SK-N-DZ (cell line): ENCODE measurements at regions not wholly inside any gene's neighbourhood (a gene's known extent, or its start where the extent isn't known, plus 50 kb on each side); places are given as distances from the start of the nearest gene placed in this dataset.
A peak's percentile ranks its signal among the peaks of the same experiment; 100 is the strongest.

Experiments used
- DNase-seq: peaks from one replicate; pipeline ENCODE4 v3.0.0-alpha.2; 2015; ENCODE audit warnings: low spot score

DNA sequence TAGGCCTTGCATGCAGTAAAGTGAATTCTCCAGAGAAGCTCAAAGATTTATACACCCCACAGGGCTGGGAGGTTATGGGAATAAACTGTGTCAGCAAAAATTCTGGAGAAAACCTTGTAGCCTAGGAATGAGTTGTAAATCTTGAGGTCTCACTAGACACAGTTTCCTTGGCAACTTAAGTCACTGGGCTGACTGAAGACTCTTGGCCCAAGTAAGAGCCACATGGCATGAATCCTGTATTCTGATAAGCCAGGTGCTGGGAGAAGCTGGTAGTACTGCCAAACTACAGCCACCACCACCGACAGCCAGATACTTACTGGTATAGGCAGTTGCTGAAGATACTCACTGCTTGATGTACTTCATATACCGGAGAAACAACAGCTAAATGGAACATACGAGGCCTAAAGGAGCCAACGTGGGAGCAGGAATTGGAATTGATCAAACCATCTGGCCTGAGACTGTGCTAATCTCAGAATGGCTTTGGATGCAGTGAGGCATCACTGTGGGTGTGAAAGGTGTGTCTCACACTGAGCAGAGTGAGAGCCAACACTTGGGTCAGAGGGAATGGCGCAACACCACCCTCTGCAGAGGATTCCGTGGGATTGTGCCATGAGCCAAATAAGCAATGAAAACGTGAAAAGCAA is 102.8 kb upstream of the TMCC3 start:
- DNase-seq = no peak

DNA sequence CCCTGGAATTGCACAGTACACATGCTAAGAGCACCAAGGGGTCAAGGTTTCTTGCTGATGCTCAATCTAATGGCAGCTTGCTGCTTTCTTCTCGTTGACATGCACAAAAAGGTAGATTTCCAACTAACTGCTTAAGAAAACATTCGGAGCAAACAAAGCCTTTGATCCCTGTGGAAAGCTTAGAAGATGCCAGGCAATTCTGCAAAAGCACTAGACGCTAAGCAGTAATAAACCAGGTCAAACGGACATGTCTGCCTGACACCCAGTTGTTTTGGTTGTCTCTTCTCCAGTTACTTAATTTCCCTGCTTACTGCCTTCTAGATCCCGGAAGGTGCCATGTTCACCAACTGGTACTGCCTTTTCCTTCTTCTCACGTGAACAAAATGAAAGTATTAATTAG is 100.5 kb upstream of the TMCC3 start:
- DNase-seq = no peak

DNA sequence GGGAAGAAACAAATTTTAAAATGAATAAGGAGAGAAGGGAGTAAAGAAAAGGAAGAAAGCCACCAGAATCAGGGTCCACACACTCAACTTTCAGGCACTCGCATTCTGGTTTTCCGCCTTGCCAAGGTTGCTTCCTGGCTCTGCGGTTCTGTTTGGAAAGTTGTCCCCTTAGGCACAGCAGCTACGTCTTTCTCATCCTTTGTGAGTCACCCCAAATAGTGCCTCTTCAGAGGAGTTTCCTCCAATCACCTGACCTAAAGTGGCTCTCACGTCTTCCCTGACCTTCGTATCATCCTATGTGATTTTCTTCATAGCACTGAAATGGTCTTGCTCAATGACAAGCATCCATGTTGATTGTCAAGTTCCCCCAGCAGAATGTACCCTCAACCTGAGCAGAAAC is 99.5 kb upstream of the TMCC3 start:
- DNase-seq = no peak

DNA sequence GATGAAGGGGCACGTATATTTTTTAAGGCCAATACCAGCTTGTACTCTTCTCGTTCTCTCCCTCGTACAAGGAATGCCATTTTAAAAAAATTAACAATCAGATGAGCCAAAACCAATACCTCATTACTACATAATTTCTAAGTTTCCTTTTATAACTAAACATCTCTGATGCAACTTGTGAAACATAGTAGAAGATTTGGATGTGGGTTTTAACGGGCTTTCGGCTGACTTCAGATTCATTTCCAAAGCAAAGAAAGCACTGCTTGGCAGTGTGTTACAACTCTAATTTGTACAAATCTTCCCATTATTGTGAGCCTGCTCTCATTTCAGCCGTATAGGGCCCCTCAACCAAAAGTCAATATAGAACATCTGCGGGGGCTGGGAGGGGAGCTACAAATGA is 99.1 kb upstream of the TMCC3 start:
- DNase-seq = no peak

DNA sequence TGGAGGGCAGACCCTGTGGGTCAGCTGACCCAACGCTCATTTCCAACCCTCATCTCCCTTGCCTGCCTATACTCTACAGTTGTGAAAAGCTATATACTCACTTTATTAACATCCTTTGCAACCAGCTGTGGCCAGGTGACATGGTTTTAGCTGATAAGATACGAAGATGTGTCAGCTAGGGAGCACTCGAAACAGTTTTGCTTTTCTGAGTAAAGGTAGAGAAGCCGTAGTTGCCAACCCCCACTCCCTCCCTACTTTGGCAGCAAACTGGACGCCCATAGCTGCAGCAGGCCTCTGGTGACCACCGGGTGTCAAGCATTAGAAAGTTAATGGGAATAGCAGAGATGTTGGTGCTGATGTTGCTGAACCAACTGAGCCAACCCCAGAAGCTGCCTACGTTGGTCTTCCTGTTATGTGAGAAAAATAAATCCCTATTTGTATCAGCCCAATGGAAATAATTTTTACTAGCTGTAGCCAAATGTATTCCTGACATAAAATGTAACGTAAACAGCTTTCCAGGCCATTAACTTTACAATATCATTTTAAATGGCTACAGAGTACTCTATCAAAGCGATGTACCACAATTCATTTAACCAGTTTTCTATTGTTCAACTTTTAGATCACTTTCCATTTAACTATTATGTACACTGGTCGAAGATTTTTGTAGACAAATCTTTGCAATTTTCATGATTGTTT is 98.5 kb upstream of the TMCC3 start:
- no peak for DNase-seq

DNA sequence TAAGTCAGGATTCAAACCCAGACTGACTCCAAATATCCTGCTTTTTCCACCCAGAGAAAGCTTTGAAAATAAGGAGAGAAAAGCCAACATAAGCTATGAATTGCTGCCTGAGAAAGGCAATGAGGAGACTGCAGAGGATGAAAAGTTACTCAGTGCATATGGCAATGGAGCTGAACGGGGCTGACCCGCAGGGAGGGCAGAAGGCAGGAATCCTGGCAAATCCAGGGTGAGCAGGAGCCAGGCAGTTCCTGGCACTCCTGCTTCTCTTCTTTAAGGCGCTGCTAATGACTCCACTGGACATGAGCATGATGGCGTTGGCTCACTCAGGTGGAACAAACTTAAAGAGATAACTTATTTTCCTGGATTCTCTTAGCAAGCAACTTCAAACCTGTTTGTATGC is 95.2 kb upstream of the TMCC3 start:
- no peak for DNase-seq

DNA sequence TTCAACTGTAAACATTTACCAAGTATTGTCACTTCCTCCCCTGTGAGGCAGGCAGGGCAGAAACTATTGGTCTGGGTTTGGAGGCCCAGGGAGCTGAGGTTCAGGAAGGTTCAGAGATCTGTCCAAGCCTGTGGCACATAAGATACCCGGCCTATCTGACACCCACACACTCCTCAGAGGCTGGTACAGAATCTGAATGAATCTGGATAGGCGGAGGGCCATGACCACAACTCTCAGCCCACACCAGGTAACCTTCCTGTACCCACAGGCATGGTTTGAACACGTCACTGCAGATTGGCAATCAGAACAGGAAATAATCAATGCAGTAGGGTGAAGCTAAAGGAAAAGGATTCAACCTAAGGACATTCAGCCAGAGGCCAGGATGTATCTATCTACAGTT is 92.8 kb upstream of the TMCC3 start:
- no peak for DNase-seq

DNA sequence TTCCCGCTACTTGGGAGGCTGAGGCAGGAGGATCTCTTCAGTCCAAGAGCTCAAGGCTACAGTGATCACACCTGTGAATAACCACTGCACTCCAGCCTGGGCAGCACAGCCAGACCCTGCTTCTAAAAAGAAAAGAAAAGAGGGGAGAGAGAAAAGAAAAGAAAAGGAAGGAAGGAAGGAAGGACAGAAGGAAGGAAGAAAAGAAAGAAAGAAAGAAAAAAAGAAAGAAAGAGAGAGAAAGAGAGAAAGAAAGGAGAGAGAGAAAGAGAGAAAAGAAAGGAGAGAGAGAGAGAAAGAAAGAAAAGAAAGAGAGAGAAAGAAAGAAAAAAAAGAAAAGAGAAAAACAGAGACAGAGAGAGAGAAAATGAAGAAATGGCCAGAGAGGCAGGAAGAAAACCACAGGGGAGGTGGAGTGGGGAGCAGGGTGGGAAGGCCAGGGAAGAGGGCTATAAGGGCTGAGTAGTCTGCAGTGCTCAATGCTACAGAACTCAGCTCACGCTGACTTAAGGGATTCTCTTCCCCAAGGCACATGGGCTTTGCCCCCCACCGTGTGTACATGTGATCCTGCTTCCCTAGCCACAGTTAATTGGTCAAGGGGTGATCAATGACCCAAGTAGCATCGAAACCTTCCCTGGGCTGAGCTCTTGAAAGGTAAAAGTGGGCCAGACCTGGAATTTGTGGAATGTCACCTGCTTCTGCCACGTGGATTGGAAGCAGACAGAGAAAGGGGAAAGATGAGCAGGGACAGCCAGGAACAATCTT is 90.4 kb upstream of the TMCC3 start:
- no peak for DNase-seq

DNA sequence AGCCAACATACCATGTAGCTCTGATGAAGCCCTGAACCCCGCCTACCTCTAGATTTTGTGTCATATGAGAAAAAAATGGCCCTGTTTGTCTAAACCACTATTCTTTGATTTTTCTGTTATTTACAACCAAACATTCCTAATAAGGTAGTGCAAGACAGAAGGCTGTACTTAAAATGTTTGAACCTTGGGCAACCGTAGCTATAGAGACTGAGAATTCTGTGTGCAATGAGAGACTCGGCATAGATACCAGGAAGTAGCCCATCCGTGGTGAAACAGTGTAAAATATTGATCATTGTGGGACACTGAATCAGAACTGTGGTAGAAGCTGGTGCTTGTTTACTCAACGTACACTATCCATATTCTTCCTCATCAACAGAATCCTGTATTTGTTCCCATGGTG is 86.5 kb upstream of the TMCC3 start:
- DNase-seq = no peak

DNA sequence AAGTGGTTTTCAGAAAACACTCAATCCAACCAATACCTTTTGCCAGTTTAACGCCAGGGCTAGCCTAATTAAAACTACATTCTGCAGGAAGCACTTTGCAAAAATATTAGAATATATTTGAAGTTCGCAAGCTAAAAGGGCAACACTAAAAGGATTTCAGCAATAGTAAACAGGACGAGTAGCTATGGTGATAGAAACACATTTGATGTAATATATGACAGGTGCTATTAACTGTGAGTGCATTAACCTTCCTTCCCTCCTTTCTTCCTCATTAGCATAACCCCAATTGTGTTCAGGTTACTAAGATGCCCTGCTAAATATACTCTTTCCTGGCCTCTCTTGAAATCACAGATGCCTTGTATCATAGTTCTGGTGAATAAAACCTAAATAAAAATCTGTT is 85.6 kb upstream of the TMCC3 start:
- no peak for DNase-seq

DNA sequence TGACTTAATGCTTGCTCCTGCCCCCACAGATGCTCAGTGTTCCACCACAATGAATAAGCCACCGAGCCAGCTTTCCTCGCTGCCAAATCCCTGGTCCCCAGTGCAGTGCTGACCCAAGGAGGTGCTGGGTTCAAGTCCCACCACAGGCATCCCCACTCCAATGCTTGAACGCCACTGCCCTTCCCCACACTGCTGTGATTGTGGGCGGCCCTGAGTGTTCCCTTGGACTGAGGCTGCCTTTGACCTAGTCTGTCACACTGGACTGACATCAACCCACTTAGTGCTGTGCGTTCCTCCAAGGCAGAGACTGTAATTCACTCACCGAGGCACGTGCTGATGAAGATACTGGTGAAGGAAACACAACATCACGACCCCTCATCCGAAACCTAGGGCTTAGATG is 83.4 kb upstream of the TMCC3 start:
- no peak for DNase-seq

DNA sequence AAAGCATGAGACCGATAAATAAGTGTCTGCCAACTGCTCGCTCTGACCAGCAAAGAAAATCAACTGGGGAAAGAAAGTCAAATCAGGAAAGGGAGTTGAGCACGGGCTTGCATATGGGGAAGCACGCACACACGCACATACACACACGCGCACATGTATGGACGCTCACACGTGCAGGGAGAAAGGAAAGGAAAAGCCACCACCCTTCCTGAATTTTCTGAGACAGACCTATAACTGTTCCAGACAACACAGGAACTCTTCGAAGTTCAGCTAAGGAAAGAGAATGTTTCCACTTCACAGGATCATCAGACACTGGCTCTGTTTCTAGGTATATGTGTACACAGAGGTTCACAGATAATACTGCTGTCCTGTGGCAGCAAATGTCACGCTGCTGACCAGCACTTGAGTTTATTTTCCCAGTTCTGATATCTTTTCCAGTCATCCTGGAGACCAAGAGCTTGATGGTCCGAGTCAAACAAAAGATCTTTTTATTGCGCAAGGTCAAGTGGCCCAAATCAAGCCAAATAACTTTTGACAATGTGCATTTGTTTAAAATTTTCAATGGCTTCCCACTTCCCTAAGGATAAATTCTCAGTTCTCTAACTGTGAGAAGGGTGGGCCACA is 82.1 kb upstream of the TMCC3 start:
- DNase-seq = no peak

DNA sequence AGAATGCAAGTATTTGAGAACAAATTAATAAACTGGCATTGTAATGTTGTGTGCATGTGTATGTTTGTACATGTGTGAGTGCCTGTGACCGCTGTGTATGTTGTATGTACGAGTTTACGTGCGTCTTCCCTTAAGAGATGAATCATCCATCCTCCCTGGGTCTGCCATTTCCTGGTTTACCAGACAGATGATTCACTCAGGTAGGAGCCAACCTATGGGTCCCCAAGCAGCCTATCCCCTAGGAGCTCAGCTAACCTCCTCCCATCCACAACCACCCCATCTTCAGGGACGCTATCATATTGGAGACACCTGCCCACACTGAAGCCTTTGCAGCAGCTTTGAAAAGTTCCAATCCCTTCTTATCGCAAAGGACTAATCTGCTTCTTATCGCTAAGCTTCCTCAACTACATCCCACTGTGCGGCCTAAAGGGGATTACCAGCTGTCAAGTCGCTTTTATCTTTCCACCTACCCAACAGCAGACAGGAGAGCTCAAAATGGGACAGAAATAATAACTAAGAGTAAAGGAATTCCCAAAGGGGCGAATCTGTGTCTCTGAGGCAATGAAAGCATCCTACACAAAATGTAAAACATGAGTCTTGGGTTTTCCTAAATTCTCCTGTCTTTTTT is 81.5 kb upstream of the TMCC3 start:
- no peak for DNase-seq

DNA sequence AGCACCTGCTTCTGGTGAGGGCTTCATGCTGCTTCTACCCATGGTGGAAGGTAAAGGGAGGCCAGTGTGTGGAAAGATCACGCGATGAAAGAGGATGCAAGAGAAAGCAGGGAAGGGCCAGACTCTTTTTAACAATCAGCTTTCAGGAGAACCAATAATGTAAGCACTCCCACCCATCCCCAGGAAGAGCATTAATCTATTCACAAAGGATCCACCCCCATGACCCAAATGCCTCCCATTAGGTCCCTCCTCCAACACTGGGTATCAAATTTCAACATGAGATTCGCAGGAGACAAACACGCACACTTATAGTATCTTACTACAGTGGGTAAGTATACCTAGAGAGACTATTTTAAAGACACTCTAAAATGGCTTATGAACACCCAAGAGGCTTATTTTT is 80.5 kb upstream of the TMCC3 start:
- DNase-seq = peak; percentile 56

DNA sequence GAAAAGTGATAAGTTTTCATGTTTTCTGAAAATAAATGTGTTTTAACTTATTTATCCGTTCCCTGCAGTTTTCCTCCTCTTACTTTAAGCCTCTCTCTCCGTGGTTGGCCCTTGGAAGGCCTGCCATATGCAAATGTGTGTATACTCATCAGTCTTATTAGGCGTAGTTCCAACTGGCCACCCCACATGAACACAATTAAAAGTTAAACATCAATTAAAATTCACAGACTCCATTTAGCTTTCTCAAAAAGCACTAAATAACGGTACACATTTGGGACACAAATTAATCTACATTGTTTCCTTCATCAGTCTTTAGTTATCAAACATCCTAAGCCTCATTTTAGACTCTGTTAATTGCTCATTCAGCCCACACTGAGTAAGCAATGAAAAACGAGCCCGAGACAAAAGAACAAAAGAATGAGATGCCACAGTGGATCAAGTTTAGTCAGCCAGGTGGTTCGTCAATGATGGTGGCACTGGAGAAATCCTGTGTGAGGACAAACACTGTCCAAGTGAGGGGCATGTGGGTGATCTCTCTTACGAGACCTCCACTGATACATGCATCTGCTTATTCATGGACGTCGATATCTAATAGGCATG is 76.0 kb upstream of the TMCC3 start:
- DNase-seq = no peak

DNA sequence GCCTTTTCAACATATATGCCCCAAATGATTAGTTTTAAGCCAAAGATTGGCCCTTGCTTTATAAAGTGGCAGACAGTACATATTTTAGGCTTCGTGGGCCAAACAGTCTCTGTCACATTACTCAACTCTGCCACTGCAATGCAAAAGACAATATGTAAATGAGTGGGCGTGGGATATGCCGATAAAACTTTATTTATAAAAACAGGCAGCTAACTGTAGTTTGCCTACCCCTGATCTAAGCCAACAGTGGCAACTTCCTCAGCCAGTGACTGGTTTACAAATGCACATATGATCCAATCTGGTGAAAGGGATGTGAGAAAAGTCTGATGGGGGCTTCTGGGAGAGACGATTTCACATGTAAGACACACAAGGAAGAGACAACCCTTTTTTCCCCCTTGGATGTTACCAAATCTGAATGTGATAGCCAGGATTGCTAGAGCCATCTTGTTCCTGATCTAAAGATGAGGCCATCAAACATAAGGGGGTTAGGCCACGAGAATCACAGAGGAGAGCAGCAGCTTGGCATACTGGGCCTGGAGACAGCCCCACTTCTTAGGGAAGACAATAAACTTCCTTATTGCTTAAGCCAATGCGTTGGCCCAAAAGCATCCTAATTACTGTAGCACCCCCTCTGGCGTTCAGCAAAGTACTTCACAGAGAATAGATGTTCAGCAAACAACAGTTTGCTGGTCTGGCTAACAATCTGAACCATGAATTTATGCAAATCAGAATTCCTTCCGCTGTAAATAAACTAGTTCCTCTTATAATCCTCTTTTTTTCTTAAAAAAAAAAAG is 75.2 kb upstream of the TMCC3 start:
- no peak for DNase-seq

DNA sequence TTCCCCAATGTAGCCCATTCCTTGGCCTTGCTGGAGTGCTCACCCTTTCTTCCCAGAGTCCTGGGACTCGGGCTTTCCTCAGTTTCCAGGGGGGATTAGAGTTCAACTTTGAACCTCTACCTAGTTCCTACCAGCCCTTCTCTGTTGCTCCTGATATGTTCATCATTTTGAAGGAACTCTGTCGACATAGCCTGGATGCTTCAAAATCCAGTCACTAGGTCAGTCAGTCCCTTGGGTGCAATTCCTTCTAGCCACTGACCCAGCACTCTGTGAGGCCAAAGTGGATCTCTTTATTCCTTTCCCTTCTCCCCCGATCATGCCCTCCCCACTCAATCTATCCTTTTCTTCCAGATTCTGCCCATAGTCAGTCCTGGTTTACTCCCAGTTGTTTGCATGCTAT is 72.3 kb upstream of the TMCC3 start:
- DNase-seq = no peak

DNA sequence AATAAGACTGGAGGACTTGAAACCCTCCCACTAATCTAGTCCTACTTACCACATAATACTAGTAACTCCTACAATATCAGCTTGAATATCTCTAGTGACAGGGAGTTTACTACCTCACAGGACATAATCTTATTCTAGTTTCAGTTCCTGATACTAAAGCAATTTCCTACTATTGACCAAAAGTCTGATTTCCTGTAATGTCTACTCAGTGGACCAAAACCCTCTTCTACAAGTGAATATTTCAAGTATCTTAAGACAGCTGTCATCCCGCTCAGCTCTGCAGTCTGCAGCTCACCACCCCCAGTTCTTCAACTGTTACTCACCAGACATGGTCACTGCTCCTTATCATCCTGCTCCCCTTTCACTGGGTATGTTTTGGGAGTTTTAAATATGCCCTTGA is 70.8 kb upstream of the TMCC3 start:
- DNase-seq = no peak

DNA sequence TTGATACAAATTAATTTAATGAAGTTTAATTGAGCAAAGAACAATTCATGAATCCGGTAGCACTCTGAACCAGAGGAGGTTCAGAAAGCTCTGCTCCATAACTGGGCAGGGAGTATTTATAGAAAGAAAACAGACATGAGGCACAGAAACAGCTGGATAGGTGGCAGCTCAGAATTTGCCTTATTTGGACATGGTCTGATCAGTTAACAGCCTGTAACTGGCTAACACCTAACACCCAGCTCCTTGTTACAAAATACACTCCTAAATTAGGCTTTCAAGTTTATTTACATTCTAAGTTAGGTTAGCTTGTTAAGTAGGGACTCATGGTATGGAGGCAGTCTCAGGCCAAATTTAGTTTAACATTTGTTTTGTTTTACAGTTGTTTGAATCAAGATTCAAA is 67.8 kb upstream of the TMCC3 start:
- DNase-seq = no peak

DNA sequence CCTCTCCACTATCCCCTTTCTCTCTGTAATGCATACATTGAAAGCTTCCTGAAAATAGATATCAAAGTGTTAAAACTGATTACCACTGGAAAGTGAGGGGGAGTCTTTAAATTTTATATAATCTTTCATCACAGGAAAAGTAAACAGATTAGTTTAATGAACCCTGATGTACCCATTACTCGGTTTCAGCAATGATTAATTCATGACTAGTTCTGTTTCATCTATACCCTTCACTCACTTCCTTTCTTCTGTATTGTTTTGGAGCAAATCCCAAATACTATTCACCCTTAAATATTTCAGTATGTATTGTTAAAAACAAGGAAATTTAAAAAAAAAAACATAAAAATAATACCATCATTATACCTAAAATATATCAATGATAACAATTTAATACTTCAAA is 67.3 kb upstream of the TMCC3 start:
- DNase-seq = no peak

DNA sequence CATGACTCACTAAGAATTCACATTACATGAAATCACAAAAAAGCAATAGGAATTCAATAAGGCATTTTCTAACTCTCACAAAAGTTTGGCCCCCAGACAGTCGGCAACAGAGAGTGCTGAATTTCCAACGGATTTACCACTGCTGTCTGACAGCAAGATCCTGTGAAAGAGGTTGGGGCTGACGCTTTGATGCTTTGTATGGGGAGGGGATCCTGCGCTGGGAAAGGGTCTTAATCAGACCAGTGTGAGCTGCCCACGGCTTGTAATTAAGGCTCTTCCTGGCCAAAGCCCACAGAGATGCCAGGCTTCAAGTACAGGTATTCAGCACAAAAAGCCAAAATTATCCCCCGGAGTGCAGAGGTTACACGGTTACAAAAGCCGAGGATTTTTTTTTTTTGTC is 66.8 kb upstream of the TMCC3 start:
- DNase-seq = no peak
